ENCODE measurements at regions not wholly inside any gene's neighbourhood (a gene's known extent, or its start where the extent isn't known, plus 50 kb on each side); places are given as distances from the start of the nearest gene placed in this dataset.

GRCh38 chr10:28951484-28951883 lies 274.2 kb downstream of the BAMBI start:
- Mint-ChIP-seq H3K27me3 (ENCODE audit: low read depth) (no peaks in the 10 kb centered on the region), H3K27ac (no peak overlapping the region), H3K4me3 (no peak overlapping the region), H3K9me3 (peaks cover 8% of the 10 kb centered on the region), H3K36me3 (ENCODE audit: low read depth) (no peaks in the 10 kb centered on the region), H3K4me1 (peaks cover 9% of the 10 kb centered on the region)
- no peak for TF ChIP-seq CTCF (IDR thresholded peaks at IDR 0.05; ENCODE audit: unreplicated experiment in 3 of 3)

GRCh38 chr10:28952523-28952922 lies 275.2 kb downstream of the BAMBI start:
- TF ChIP-seq CTCF (IDR thresholded peaks at IDR 0.05; ENCODE audit: unreplicated experiment in 3 of 3) = no peak
- H3K27me3 Mint-ChIP-seq (ENCODE audit: low read depth) = no peaks in the 10 kb centered on the region
- peaks cover 12% of the 10 kb centered on the region for H3K9me3 Mint-ChIP-seq
- H3K36me3 Mint-ChIP-seq (ENCODE audit: low read depth) = no peaks in the 10 kb centered on the region
- no peak overlapping the region for H3K27ac Mint-ChIP-seq
- H3K4me3 Mint-ChIP-seq = no peak overlapping the region
- no peaks in the 10 kb centered on the region for H3K4me1 Mint-ChIP-seq

GRCh38 chr10:28954211-28954610 lies 276.9 kb downstream of the BAMBI start:
- no peaks in the 10 kb centered on the region for H3K27me3 Mint-ChIP-seq (ENCODE audit: low read depth)
- no peak for TF ChIP-seq CTCF (IDR thresholded peaks at IDR 0.05; ENCODE audit: unreplicated experiment in 3 of 3)
- H3K4me3 Mint-ChIP-seq = no peak overlapping the region

GRCh38 chr10:28958468-28958867 lies 281.1 kb downstream of the BAMBI start:
- H3K27ac Mint-ChIP-seq = no peak overlapping the region
- no peaks in the 10 kb centered on the region for H3K27me3 Mint-ChIP-seq (ENCODE audit: low read depth)
- H3K9me3 Mint-ChIP-seq = peaks cover 30% of the 10 kb centered on the region
- no peak overlapping the region for H3K4me3 Mint-ChIP-seq
- TF ChIP-seq CTCF (IDR thresholded peaks at IDR 0.05; ENCODE audit: unreplicated experiment in 3 of 3) = no peak
- H3K36me3 Mint-ChIP-seq (ENCODE audit: low read depth) = no peaks in the 10 kb centered on the region
- H3K4me1 Mint-ChIP-seq = no peaks in the 10 kb centered on the region

More at GRCh38 chr10:28954211-28954610, 276.9 kb downstream of the BAMBI start:
- H3K4me1 Mint-ChIP-seq = no peaks in the 10 kb centered on the region
- no peak overlapping the region for H3K27ac Mint-ChIP-seq
- H3K9me3 Mint-ChIP-seq = peaks cover 23% of the 10 kb centered on the region
- H3K36me3 Mint-ChIP-seq (ENCODE audit: low read depth) = no peaks in the 10 kb centered on the region

GRCh38 chr10:28959850-28960501 lies 282.7 kb downstream of the BAMBI start:
- Mint-ChIP-seq H3K27ac (no peak overlapping the region), H3K36me3 (ENCODE audit: low read depth) (no peaks in the 10 kb centered on the region)
- TF ChIP-seq CTCF (IDR thresholded peaks at IDR 0.05; ENCODE audit: unreplicated experiment in 3 of 3) = no peak

GRCh38 chr10:28962768-28963167 lies 285.4 kb downstream of the BAMBI start:
- Mint-ChIP-seq H3K27ac (no peak overlapping the region), H3K4me1 (no peaks in the 10 kb centered on the region), H3K36me3 (ENCODE audit: low read depth) (no peaks in the 10 kb centered on the region), H3K4me3 (no peak overlapping the region), H3K9me3 (peaks cover 23% of the 10 kb centered on the region), H3K27me3 (ENCODE audit: low read depth) (no peaks in the 10 kb centered on the region)
- no peak for TF ChIP-seq CTCF (IDR thresholded peaks at IDR 0.05; ENCODE audit: unreplicated experiment in 3 of 3)

More at GRCh38 chr10:28959850-28960501, 282.7 kb downstream of the BAMBI start:
- no peak overlapping the region for H3K4me3 Mint-ChIP-seq
- H3K4me1 Mint-ChIP-seq = no peaks in the 10 kb centered on the region
- H3K27me3 Mint-ChIP-seq (ENCODE audit: low read depth) = no peaks in the 10 kb centered on the region
- peaks cover 26% of the 10 kb centered on the region for H3K9me3 Mint-ChIP-seq

All from nephron (organoid).